ENCODE measurements at regions not wholly inside any gene's neighbourhood (a gene's known extent, or its start where the extent isn't known, plus 50 kb on each side); places are given as distances from the start of the nearest gene placed in this dataset.

- Histone ChIP-seq H3K79me2 (replicated peaks; ENCODE audit: insufficient read depth, low read length) (no peaks in the 10 kb centered on the region), H4K20me1 (ENCODE audit: insufficient read depth) (no peaks in the 10 kb centered on the region), H3F3A (ENCODE audit: insufficient read depth, low read length, poor library complexity, severe bottlenecking) (no peaks in the 10 kb centered on the region), H3K9me3 (ENCODE audit: low read length) (no peaks in the 10 kb centered on the region), H3K4me2 (ENCODE audit: low read length) (no peak overlapping the region), H3K9me2 (ENCODE audit: insufficient read depth, low read length) (no peaks in the 10 kb centered on the region), H3K27ac (ENCODE audit: low read length) (no peak overlapping the region), H3K4me3 (ENCODE audit: low read length) (no peak overlapping the region), H3K9ac (ENCODE audit: low read length) (no peak overlapping the region), H3K36me3 (ENCODE audit: insufficient read depth, low read length) (no peaks in the 10 kb centered on the region), H2AFZ (ENCODE audit: low read depth, low read length) (no peak overlapping the region), H3K27me3 (ENCODE audit: insufficient read depth, low read depth, low read length) (no peaks in the 10 kb centered on the region)
- TF ChIP-seq SMC3 (conservative IDR thresholded peaks at IDR 0.05; ENCODE audit: poor library complexity) = no peak
- no peak for TF ChIP-seq MXI1 (conservative IDR thresholded peaks at IDR 0.05; ENCODE audit: poor library complexity, severe bottlenecking)
- no peak for TF ChIP-seq EZH2 (IDR thresholded peaks at IDR 0.05; ENCODE audit: borderline replicate concordance, insufficient read depth, low read length, poor library complexity, severe bottlenecking)
- no peak for TF ChIP-seq REST (IDR thresholded peaks at IDR 0.05; ENCODE audit: borderline replicate concordance)
- no peak for TF ChIP-seq RAD21 (conservative IDR thresholded peaks at IDR 0.05)
- TF ChIP-seq POLR2AphosphoS5 (IDR thresholded peaks at IDR 0.05) = no peak
- TF ChIP-seq CTCF (IDR thresholded peaks at IDR 0.05; ENCODE audit: poor library complexity, severe bottlenecking) = no peak
- TF ChIP-seq EP300 (conservative IDR thresholded peaks at IDR 0.05; ENCODE audit: poor library complexity, severe bottlenecking) = no peak
- no peak for TF ChIP-seq TAF1 (IDR thresholded peaks at IDR 0.05; ENCODE audit: low read depth)
Measured at GRCh38 chr13:47408546-47409319, 511.9 kb upstream of the HTR2A start.

GRCh38 chr13:47407808-47408207, 511.0 kb upstream of the HTR2A start:
- Histone ChIP-seq H2AFZ (ENCODE audit: low read depth, low read length) (no peak overlapping the region), H3K9me2 (ENCODE audit: insufficient read depth, low read length) (no peaks in the 10 kb centered on the region), H3K27me3 (ENCODE audit: insufficient read depth, low read depth, low read length) (no peaks in the 10 kb centered on the region), H3K4me2 (ENCODE audit: low read length) (no peak overlapping the region), H3K27ac (ENCODE audit: low read length) (no peak overlapping the region), H3K9me3 (ENCODE audit: low read length) (no peaks in the 10 kb centered on the region), H3K9ac (ENCODE audit: low read length) (no peak overlapping the region), H4K20me1 (ENCODE audit: insufficient read depth) (no peaks in the 10 kb centered on the region), H3K36me3 (ENCODE audit: insufficient read depth, low read length) (no peaks in the 10 kb centered on the region), H3K4me3 (ENCODE audit: low read length) (no peak overlapping the region), H3F3A (ENCODE audit: insufficient read depth, low read length, poor library complexity, severe bottlenecking) (no peaks in the 10 kb centered on the region), H3K79me2 (replicated peaks; ENCODE audit: insufficient read depth, low read length) (no peaks in the 10 kb centered on the region)
- TF ChIP-seq TAF1 (IDR thresholded peaks at IDR 0.05; ENCODE audit: low read depth) (no peak), POLR2AphosphoS5 (IDR thresholded peaks at IDR 0.05) (no peak)

Data from neural cell (in vitro differentiated cells).